Neural progenitor cell (in vitro differentiated cells): ENCODE measurements at regions not wholly inside any gene's neighbourhood (a gene's known extent, or its start where the extent isn't known, plus 50 kb on each side); places are given as distances from the start of the nearest gene placed in this dataset.
"Not testable (repeated sequence)": the region's sequence is repeated elsewhere in the genome, so short reads cannot be mapped to it uniquely, and the experiment has no call there.

Experiments
- DNase-seq: peaks from one replicate; pipeline ENCODE4 v3.0.0-alpha.2; 2016; ENCODE audit warnings: low spot score
- H2AFZ ChIP-seq: fragments of 200-600 bp; sonication (generic); replicated peaks from 2 replicates; pipeline ENCODE4 v1.6.1; 2016; ENCODE audit warnings: antibody characterized with exemption
- H3F3A ChIP-seq: fragments of 200-600 bp; sonication (generic); 2 replicates; pipeline ENCODE4 v1.6.1; 2016; ENCODE audit warnings: antibody characterized with exemption, low read depth
- H3K27ac ChIP-seq: fragments of 200-600 bp; sonication (generic); 2 replicates; pipeline ENCODE4 v1.5.1; 2016; ENCODE audit warnings: mild to moderate bottlenecking
- H3K27me3 ChIP-seq: fragments of 200-600 bp; sonication (generic); 2 replicates; pipeline ENCODE4 v1.6.1; 2016; ENCODE audit warnings: mild to moderate bottlenecking, moderate library complexity
- H3K36me3 ChIP-seq: fragments of 200-600 bp; sonication (generic); 2 replicates; pipeline ENCODE4 v1.5.1; 2016
- H3K4me1 ChIP-seq: fragments of 200-600 bp; sonication (generic); 2 replicates; pipeline ENCODE4 v1.6.1; 2016; ENCODE audit warnings: mixed run types
- H3K4me2 ChIP-seq: fragments of 200-600 bp; sonication (generic); 2 replicates; pipeline ENCODE4 v1.6.1; 2016
- H3K4me3 ChIP-seq: fragments of 200-600 bp; sonication (generic); 2 replicates; pipeline ENCODE4 v1.5.1; 2016
- H3K79me2 ChIP-seq: fragments of 200-600 bp; sonication (generic); 2 replicates; pipeline ENCODE4 v1.6.1; 2016; ENCODE audit warnings: low read depth
- H3K9ac ChIP-seq: fragments of 200-600 bp; sonication (generic); 2 replicates; pipeline ENCODE4 v1.6.1; 2016
- H3K9me3 ChIP-seq: fragments of 200-600 bp; sonication (generic); 2 replicates; pipeline ENCODE4 v1.5.1; 2016; ENCODE audit warnings: low read depth
- H4K20me1 ChIP-seq: fragments of 200-600 bp; sonication (generic); 2 replicates; pipeline ENCODE4 v1.6.1; 2016; ENCODE audit warnings: low read depth
- H3K27ac Mint-ChIP-seq: 3 replicates; pipeline ENCODE4 v1.8.0; 2021; ENCODE audit warnings: mixed read lengths
- H3K27me3 Mint-ChIP-seq: 2 replicates; pipeline ENCODE4 v1.8.0; 2022; ENCODE audit warnings: low read depth, mild to moderate bottlenecking, inconsistent platforms, moderate library complexity, mixed read lengths; ENCODE audit not compliant: insufficient read depth
- H3K36me3 Mint-ChIP-seq: 3 replicates; pipeline ENCODE4 v1.8.0; 2021; ENCODE audit warnings: mixed read lengths
- H3K4me1 Mint-ChIP-seq: 3 replicates; pipeline ENCODE4 v1.8.0; 2021; ENCODE audit warnings: mixed read lengths
- H3K4me3 Mint-ChIP-seq: 3 replicates; pipeline ENCODE4 v1.8.0; 2021; ENCODE audit warnings: mild to moderate bottlenecking, moderate library complexity, mixed read lengths
- H3K9me3 Mint-ChIP-seq: 3 replicates; pipeline ENCODE4 v1.8.0; 2020; ENCODE audit warnings: mixed read lengths
- CTCF ChIP-seq: fragments of 200-600 bp; sonication (generic); IDR thresholded peaks from 2 replicates; pipeline ENCODE4 v1.5.1; 2017; ENCODE audit warnings: antibody characterized with exemption, mild to moderate bottlenecking
- EZH2 ChIP-seq: fragments of 200-600 bp; sonication (generic); IDR thresholded peaks from 2 replicates; pipeline ENCODE4 v1.6.1; 2017; ENCODE audit warnings: antibody characterized with exemption, mild to moderate bottlenecking, moderate library complexity
- EZH2phosphoT487 ChIP-seq: fragments of 200-600 bp; sonication (generic); IDR thresholded peaks from 2 replicates; pipeline ENCODE4 v1.6.1; 2017; ENCODE audit warnings: antibody characterized with exemption

GRCh38 chrX:67347145-67347544 lies 196.7 kb upstream of the AR start:
- TF ChIP-seq EZH2phosphoT487 (no peak), CTCF (no peak), EZH2 (no peak)
- H3K4me3 ChIP-seq: no peak overlapping the region
- H3K79me2 ChIP-seq: no peaks in the 10 kb centered on the region
- Mint-ChIP-seq H3K27me3 (no peaks in the 10 kb centered on the region), H3K36me3 (no peaks in the 10 kb centered on the region), H3K4me3 (no peak overlapping the region), H3K27ac (no peak overlapping the region), H3K9me3 (no peaks in the 10 kb centered on the region), H3K4me1 (no peaks in the 10 kb centered on the region)
- no peaks in the 10 kb centered on the region for H3K4me1 ChIP-seq
- H3K27me3 ChIP-seq: no peaks in the 10 kb centered on the region
- no peak overlapping the region for H3K9ac ChIP-seq
- H3K4me2 ChIP-seq: no peak overlapping the region
- no peak for DNase-seq
- no peaks in the 10 kb centered on the region for H4K20me1 ChIP-seq
- no peak overlapping the region for H3K27ac ChIP-seq
- H3F3A ChIP-seq: no peaks in the 10 kb centered on the region
- no peak overlapping the region for H2AFZ ChIP-seq
- H3K9me3 ChIP-seq: peaks cover 3% of the 10 kb centered on the region
- H3K36me3 ChIP-seq: no peaks in the 10 kb centered on the region

GRCh38 chrX:67351411-67351810 lies 192.4 kb upstream of the AR start:
- Mint-ChIP-seq H3K9me3 (peaks cover 3% of the 10 kb centered on the region), H3K4me3 (no peak overlapping the region), H3K27ac (no peak overlapping the region), H3K27me3 (no peaks in the 10 kb centered on the region), H3K36me3 (no peaks in the 10 kb centered on the region), H3K4me1 (no peaks in the 10 kb centered on the region)
- no peak overlapping the region for H3K4me2 ChIP-seq
- H3K27ac ChIP-seq: no peak overlapping the region
- no peaks in the 10 kb centered on the region for H3K36me3 ChIP-seq
- H4K20me1 ChIP-seq: no peaks in the 10 kb centered on the region
- H2AFZ ChIP-seq: no peak overlapping the region
- H3K4me1 ChIP-seq: no peaks in the 10 kb centered on the region
- no peak overlapping the region for H3K9ac ChIP-seq
- DNase-seq: no peak
- no peaks in the 10 kb centered on the region for H3K27me3 ChIP-seq
- TF ChIP-seq EZH2phosphoT487: no peak
- TF ChIP-seq CTCF: no peak
- TF ChIP-seq EZH2: no peak
- no peaks in the 10 kb centered on the region for H3F3A ChIP-seq
- H3K9me3 ChIP-seq: peaks cover 4% of the 10 kb centered on the region
- no peaks in the 10 kb centered on the region for H3K79me2 ChIP-seq
- no peak overlapping the region for H3K4me3 ChIP-seq

DNA sequence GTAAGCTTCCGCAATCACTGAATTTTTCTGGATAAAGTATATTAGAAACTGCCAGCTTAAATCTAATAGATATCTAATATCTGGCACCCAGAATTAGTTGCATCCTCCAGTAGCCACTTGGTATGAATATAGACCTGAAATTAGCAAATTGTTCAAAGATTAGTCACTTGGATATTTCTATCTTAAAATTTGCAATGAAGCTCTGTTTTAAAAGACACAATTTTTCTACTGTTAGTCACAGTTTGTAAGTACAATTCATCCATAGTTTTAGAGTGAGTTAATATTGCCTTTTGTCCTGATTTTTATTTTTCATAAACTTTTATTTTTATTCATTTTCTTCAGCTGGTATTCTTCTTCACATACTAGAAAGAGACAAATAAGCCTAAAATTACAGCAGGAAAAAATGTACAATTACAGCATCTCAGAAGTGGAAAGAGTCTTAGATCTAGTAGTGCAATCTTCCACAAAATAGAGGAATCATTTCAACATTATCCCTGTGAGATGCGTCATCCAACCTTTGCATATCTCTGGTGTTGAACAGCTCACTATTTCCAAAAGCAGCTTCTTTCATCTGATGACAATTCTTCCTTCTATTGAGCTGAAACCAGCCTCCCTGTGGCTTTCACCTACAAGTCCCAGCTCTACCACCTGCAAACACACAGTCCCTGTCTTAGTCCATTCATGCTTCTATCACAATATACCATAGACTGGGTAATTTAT lies 190.0 kb upstream of the AR start:
- no peak for DNase-seq
- peaks cover 3% of the 10 kb centered on the region for H3K9me3 Mint-ChIP-seq
- peaks cover 4% of the 10 kb centered on the region for H3K9me3 ChIP-seq
- H3K27me3 ChIP-seq: no peaks in the 10 kb centered on the region
- no peaks in the 10 kb centered on the region for H4K20me1 ChIP-seq
- H3K9ac ChIP-seq: no peak overlapping the region
- no peaks in the 10 kb centered on the region for H3K4me1 Mint-ChIP-seq
- H2AFZ ChIP-seq: no peak overlapping the region
- no peak overlapping the region for H3K27ac ChIP-seq
- H3K4me1 ChIP-seq: no peaks in the 10 kb centered on the region
- no peak overlapping the region for H3K4me2 ChIP-seq
- H3F3A ChIP-seq: no peaks in the 10 kb centered on the region
- no peak overlapping the region for H3K4me3 ChIP-seq
- no peaks in the 10 kb centered on the region for H3K36me3 ChIP-seq
- H3K79me2 ChIP-seq: no peaks in the 10 kb centered on the region
- no peak overlapping the region for H3K4me3 Mint-ChIP-seq
- H3K27me3 Mint-ChIP-seq: no peaks in the 10 kb centered on the region
- TF ChIP-seq CTCF (no peak), EZH2 (no peak), EZH2phosphoT487 (no peak)
- no peaks in the 10 kb centered on the region for H3K36me3 Mint-ChIP-seq
- H3K27ac Mint-ChIP-seq: no peak overlapping the region

DNA sequence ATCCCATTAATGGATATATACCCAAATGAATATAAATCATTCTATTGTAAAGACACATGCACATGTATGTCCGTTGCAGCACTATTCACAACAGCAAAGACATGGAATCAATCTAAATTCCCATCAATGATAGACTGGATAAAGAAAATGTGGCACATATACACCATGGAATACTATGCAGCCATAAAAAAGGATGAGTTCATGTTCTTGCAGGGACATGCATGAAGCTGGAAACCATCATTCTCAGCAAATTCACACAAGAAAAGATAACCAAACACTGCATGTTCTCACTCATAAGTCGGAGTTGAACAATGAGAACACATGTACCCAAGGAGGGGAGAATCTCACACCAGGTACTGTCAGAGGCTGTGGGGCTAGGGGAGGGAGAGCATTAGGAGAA lies 182.6 kb upstream of the AR start:
- not testable (repeated sequence) for H3K9ac ChIP-seq, H3K27me3 ChIP-seq, H3K4me2 ChIP-seq, H3K9me3 ChIP-seq, H4K20me1 ChIP-seq, H3K27ac ChIP-seq, H3K79me2 ChIP-seq, H2AFZ ChIP-seq, H3K4me3 ChIP-seq, H3K4me1 ChIP-seq, H3K27ac Mint-ChIP-seq, H3K27me3 Mint-ChIP-seq, H3K36me3 Mint-ChIP-seq, H3K4me1 Mint-ChIP-seq, H3K4me3 Mint-ChIP-seq, DNase-seq, H3F3A ChIP-seq, H3K36me3 ChIP-seq
- peaks cover 11% of the 10 kb centered on the region for H3K9me3 Mint-ChIP-seq
